ENCODE measurements at regions not wholly inside any gene's neighbourhood (a gene's known extent, or its start where the extent isn't known, plus 50 kb on each side); places are given as distances from the start of the nearest gene placed in this dataset.

DNA sequence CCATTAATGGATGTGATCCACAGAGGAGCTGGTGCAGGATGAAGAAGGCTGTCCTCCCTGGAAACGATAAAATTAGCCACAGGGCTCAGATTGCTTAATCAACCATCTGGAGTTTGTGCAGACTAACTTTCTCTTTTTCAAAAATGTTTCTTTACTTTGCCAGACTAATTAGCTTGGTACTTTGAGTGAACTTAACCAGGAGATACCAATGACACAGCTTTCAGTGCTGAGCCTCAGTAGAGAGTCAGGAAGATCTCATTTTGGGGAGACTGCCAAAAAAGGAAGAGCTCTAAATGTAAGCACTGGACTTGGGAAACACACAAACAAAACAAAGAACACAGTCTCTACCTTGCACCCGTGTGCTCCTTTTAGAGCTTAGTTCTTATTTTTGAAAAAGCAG lies 248.1 kb upstream of the DEPDC1 start:
- no peak overlapping the region for H3K27ac Mint-ChIP-seq
- peaks cover 31% of the 10 kb centered on the region for H3K36me3 Mint-ChIP-seq
- no peak for TF ChIP-seq ETV6 (CRISPR knock-in tag; IDR thresholded peaks at IDR 0.05)
- TF ChIP-seq NR1H2 (CRISPR knock-in tag; IDR thresholded peaks at IDR 0.05), result no peak
- no peak for TF ChIP-seq FOXP1 (CRISPR knock-in tag; IDR thresholded peaks at IDR 0.05; ENCODE audit: borderline replicate concordance)
- TF ChIP-seq, protein P1, sequence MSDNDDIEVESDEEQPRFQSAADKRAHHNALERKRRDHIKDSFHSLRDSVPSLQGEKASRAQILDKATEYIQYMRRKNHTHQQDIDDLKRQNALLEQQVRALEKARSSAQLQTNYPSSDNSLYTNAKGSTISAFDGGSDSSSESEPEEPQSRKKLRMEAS (CRISPR knock-in tag; IDR thresholded peaks at IDR 0.05), result no peak
- TF ChIP-seq, protein P2, sequence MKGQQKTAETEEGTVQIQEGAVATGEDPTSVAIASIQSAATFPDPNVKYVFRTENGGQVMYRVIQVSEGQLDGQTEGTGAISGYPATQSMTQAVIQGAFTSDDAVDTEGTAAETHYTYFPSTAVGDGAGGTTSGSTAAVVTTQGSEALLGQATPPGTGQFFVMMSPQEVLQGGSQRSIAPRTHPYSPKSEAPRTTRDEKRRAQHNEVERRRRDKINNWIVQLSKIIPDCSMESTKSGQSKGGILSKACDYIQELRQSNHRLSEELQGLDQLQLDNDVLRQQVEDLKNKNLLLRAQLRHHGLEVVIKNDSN (CRISPR knock-in tag; IDR thresholded peaks at IDR 0.05), result no peak
- no peak for TF ChIP-seq ZNF671 (CRISPR knock-in tag; IDR thresholded peaks at IDR 0.05)
- no peak for TF ChIP-seq SOX15 (CRISPR knock-in tag; IDR thresholded peaks at IDR 0.05)
- no peak for TF ChIP-seq NFYB (CRISPR knock-in tag; conservative IDR thresholded peaks at IDR 0.05; ENCODE audit: low read depth)
- no peak for TF ChIP-seq MYBL2 (CRISPR knock-in tag; IDR thresholded peaks at IDR 0.05)
- no peak for TF ChIP-seq TCF7 (CRISPR knock-in tag; IDR thresholded peaks at IDR 0.05; ENCODE audit: low read depth)
- no peak for TF ChIP-seq OVOL2 (CRISPR knock-in tag; IDR thresholded peaks at IDR 0.05; ENCODE audit: borderline replicate concordance)
- no peak for TF ChIP-seq SMAD4 (CRISPR knock-in tag; IDR thresholded peaks at IDR 0.05)
- TF ChIP-seq CBFB (CRISPR knock-in tag; IDR thresholded peaks at IDR 0.05; ENCODE audit: low read depth), result no peak
- TF ChIP-seq NFE2L1 (CRISPR knock-in tag; IDR thresholded peaks at IDR 0.05), result no peak
- TF ChIP-seq ZNF263 (CRISPR knock-in tag; IDR thresholded peaks at IDR 0.05; ENCODE audit: low read depth), result no peak
- TF ChIP-seq, protein P3, sequence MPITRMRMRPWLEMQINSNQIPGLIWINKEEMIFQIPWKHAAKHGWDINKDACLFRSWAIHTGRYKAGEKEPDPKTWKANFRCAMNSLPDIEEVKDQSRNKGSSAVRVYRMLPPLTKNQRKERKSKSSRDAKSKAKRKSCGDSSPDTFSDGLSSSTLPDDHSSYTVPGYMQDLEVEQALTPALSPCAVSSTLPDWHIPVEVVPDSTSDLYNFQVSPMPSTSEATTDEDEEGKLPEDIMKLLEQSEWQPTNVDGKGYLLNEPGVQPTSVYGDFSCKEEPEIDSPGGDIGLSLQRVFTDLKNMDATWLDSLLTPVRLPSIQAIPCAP (CRISPR knock-in tag; IDR thresholded peaks at IDR 0.05), result no peak
- no peak for TF ChIP-seq GTF2I (CRISPR knock-in tag; conservative IDR thresholded peaks at IDR 0.05)
- peaks cover 48% of the 10 kb centered on the region for H3K9me3 Mint-ChIP-seq
- no peaks in the 10 kb centered on the region for H3K27me3 Mint-ChIP-seq (ENCODE audit: low read depth)
- CTCF ChIA-PET, result no interaction called here
- DNase-seq (ENCODE audit: low spot score) (no peak), ATAC-seq (no peak)
- peaks cover 7% of the 10 kb centered on the region for H3K4me1 Mint-ChIP-seq
- H3K4me3 Mint-ChIP-seq, result no peak overlapping the region
- POLR2A ChIA-PET, result no interaction called here

DNA sequence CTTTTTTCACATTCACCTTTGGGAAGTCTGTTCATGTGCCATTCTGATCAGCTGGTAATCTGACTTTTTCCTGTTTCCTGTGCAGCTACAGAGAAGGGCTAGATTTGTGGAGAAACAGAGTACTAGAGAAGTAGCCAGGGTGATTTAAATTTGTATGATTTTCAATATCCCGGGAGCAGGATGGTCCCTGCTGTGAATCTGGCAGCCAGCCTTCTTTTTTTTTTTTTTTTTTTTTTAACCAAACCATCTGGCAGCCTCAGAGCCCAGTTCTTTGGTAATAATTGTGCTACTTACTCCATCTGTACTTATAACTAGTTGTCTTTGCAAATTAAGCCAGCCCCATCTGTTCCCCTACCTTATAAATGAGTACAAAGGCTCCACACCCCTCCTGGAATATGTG lies 248.6 kb upstream of the DEPDC1 start:
- H3K4me1 Mint-ChIP-seq, result peaks cover 7% of the 10 kb centered on the region
- CTCF ChIA-PET, result no interaction called here
- H3K4me3 Mint-ChIP-seq, result no peak overlapping the region
- no peaks in the 10 kb centered on the region for H3K27me3 Mint-ChIP-seq (ENCODE audit: low read depth)
- no peak overlapping the region for H3K27ac Mint-ChIP-seq
- TF ChIP-seq ZNF232 (CRISPR knock-in tag; IDR thresholded peaks at IDR 0.05) (no peak), GABPB1 (CRISPR knock-in tag; IDR thresholded peaks at IDR 0.05) (no peak)
- TF ChIP-seq, protein P4, sequence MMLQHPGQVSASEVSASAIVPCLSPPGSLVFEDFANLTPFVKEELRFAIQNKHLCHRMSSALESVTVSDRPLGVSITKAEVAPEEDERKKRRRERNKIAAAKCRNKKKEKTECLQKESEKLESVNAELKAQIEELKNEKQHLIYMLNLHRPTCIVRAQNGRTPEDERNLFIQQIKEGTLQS (CRISPR knock-in tag; conservative IDR thresholded peaks at IDR 0.05), result no peak
- H3K9me3 Mint-ChIP-seq, result peaks cover 46% of the 10 kb centered on the region
- POLR2A ChIA-PET, result no interaction called here
- ATAC-seq (no peak), DNase-seq (ENCODE audit: low spot score) (no peak)
- H3K36me3 Mint-ChIP-seq, result peaks cover 30% of the 10 kb centered on the region

DNA sequence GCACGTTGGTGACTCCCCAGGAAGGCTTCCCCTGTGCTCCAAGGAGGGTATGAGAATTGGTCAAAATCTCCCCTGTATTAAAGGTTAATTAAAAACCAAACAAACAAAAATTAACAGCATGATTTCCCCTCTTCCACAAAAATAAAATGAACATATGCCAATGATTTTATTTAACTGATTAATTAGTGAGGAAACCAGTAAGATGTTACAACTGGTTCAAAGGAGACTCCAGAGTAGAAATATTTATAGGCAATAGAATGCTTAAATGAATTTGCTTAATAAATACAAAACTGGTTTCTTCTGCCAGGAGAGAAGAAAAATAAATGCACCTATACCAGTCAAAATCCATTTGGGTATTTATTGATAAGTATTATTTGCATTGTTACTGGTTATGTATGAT lies 249.5 kb upstream of the DEPDC1 start:
- ChIA-PET CTCF (no interaction called here), POLR2A (no interaction called here)
- ATAC-seq (no peak), DNase-seq (ENCODE audit: low spot score) (no peak)
- TF ChIP-seq NR3C1 (CRISPR knock-in tag; conservative IDR thresholded peaks at IDR 0.05; ENCODE audit: low read depth), result no peak
- TF ChIP-seq ZBTB21 (CRISPR knock-in tag; IDR thresholded peaks at IDR 0.05; ENCODE audit: borderline replicate concordance), result no peak
- no peak for TF ChIP-seq ZNF423 (CRISPR knock-in tag; IDR thresholded peaks at IDR 0.05)
- no peak for TF ChIP-seq JAZF1 (CRISPR knock-in tag; IDR thresholded peaks at IDR 0.05)
- H3K4me3 Mint-ChIP-seq, result no peak overlapping the region
- H3K36me3 Mint-ChIP-seq, result peaks cover 21% of the 10 kb centered on the region
- H3K27ac Mint-ChIP-seq, result no peak overlapping the region
- H3K27me3 Mint-ChIP-seq (ENCODE audit: low read depth), result no peaks in the 10 kb centered on the region
- H3K4me1 Mint-ChIP-seq, result peaks cover 7% of the 10 kb centered on the region
- peaks cover 37% of the 10 kb centered on the region for H3K9me3 Mint-ChIP-seq

Measured in WTC11 (cell line).